ENCODE measurements at regions not wholly inside any gene's neighbourhood (a gene's known extent, or its start where the extent isn't known, plus 50 kb on each side); places are given as distances from the start of the nearest gene placed in this dataset.

DNA sequence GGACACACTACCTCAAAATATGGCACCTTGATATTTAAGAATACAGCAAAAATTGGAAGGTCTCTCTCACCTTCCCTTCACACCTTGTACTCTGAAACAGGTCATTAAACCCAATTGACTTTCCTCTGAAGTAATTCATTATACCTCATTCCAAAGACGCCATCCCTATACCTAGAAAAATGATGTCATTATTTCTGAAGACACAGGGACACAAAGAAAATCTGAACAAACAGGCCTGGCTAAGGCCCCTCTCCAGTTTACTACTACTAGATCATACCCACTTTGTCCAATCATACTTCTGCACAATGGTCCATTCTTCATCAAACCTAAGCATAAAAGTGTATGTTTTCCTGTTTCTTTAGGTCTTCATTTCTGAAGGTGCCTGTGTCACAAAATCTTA lies 156.9 kb downstream of the RASSF9 start:
- no peak for TF ChIP-seq OVOL3 (tag by site-specific recombination; IDR thresholded peaks at IDR 0.05)
- no peak for TF ChIP-seq ZNF76 (tag by site-specific recombination; IDR thresholded peaks at IDR 0.05; ENCODE audit: borderline replicate concordance, low read depth)
- TF ChIP-seq KLF10 (tag by site-specific recombination; IDR thresholded peaks at IDR 0.05): no peak
- TF ChIP-seq TCF7L2 (IDR thresholded peaks at IDR 0.05; ENCODE audit: borderline replicate concordance, low read depth, low read length): no peak

All from HEK293 (cell line).